Ishikawa (cell line): ENCODE measurements at regions not wholly inside any gene's neighbourhood (a gene's known extent, or its start where the extent isn't known, plus 50 kb on each side); places are given as distances from the start of the nearest gene placed in this dataset.

ENCODE experiments used
- CEBPB ChIP-seq: IDR thresholded peaks from 2 replicates; pipeline ENCODE4 v1.6.1; 2012
- CREB1 ChIP-seq: IDR thresholded peaks from 2 replicates; pipeline ENCODE4 v1.6.1; 2012; ENCODE audit warnings: low read depth
- EGR1 ChIP-seq: IDR thresholded peaks from 2 replicates; pipeline ENCODE4 v1.6.1; 2012
- EP300 ChIP-seq: IDR thresholded peaks from 2 replicates; pipeline ENCODE4 v1.6.1; 2012; ENCODE audit warnings: borderline replicate concordance
- FOXM1 ChIP-seq: IDR thresholded peaks from 2 replicates; pipeline ENCODE4 v1.6.1; 2012; ENCODE audit warnings: low read depth, borderline replicate concordance
- NFIC ChIP-seq: IDR thresholded peaks from 2 replicates; pipeline ENCODE4 v1.6.1; 2012
- RAD21 ChIP-seq: IDR thresholded peaks from 2 replicates; pipeline ENCODE4 v1.6.1; 2012; ENCODE audit warnings: low read depth
- TAF1 ChIP-seq: IDR thresholded peaks from 2 replicates; pipeline ENCODE4 v1.6.1; 2012; ENCODE audit warnings: low read depth, mild to moderate bottlenecking
- TCF12 ChIP-seq: IDR thresholded peaks from 2 replicates; pipeline ENCODE4 v1.6.1; 2012; ENCODE audit warnings: low read depth
- TEAD4 ChIP-seq: IDR thresholded peaks from 2 replicates; pipeline ENCODE4 v1.6.1; 2012
- YY1 ChIP-seq: IDR thresholded peaks from 2 replicates; pipeline ENCODE4 v1.6.1; 2012; ENCODE audit warnings: low read depth
- ZBTB7A ChIP-seq: IDR thresholded peaks from 2 replicates; pipeline ENCODE4 v1.6.1; 2012; ENCODE audit warnings: low read depth
- TF ChIP-seq, protein P1 (sequence below): IDR thresholded peaks from 2 replicates; pipeline ENCODE4 v1.6.1; 2012
- TF ChIP-seq, protein P2 (sequence below): IDR thresholded peaks from 2 replicates; pipeline ENCODE4 v1.6.1; 2012; ENCODE audit warnings: low read depth, mild to moderate bottlenecking
- TF ChIP-seq, protein P3 (sequence below): IDR thresholded peaks from 2 replicates; pipeline ENCODE4 v1.6.1; 2012

DNA sequence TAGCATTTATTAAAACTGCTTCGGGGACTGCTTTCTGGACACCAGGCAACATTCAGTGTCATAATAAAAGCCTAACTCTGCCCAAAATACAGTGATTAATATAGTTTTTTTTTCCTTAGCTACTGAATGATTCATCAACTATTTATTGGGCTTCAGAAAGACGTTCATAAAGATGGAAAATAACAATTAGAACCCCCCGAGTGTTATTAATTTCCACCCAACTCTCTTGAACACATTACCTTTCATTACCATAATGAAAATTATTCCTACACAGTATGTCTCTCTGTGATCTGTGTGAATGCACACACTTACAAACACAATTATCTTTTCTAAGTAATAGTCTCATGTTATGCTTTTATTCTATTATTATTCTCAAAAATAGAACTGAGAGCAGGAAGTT, 473.0 kb downstream of the ADAMTS20 start:
- TF ChIP-seq YY1 (no peak), TAF1 (no peak), EP300 (no peak)
- TF ChIP-seq, protein P1, sequence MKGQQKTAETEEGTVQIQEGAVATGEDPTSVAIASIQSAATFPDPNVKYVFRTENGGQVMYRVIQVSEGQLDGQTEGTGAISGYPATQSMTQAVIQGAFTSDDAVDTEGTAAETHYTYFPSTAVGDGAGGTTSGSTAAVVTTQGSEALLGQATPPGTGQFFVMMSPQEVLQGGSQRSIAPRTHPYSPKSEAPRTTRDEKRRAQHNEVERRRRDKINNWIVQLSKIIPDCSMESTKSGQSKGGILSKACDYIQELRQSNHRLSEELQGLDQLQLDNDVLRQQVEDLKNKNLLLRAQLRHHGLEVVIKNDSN = no peak
- TF ChIP-seq, protein P2, sequence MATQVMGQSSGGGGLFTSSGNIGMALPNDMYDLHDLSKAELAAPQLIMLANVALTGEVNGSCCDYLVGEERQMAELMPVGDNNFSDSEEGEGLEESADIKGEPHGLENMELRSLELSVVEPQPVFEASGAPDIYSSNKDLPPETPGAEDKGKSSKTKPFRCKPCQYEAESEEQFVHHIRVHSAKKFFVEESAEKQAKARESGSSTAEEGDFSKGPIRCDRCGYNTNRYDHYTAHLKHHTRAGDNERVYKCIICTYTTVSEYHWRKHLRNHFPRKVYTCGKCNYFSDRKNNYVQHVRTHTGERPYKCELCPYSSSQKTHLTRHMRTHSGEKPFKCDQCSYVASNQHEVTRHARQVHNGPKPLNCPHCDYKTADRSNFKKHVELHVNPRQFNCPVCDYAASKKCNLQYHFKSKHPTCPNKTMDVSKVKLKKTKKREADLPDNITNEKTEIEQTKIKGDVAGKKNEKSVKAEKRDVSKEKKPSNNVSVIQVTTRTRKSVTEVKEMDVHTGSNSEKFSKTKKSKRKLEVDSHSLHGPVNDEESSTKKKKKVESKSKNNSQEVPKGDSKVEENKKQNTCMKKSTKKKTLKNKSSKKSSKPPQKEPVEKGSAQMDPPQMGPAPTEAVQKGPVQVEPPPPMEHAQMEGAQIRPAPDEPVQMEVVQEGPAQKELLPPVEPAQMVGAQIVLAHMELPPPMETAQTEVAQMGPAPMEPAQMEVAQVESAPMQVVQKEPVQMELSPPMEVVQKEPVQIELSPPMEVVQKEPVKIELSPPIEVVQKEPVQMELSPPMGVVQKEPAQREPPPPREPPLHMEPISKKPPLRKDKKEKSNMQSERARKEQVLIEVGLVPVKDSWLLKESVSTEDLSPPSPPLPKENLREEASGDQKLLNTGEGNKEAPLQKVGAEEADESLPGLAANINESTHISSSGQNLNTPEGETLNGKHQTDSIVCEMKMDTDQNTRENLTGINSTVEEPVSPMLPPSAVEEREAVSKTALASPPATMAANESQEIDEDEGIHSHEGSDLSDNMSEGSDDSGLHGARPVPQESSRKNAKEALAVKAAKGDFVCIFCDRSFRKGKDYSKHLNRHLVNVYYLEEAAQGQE = no peak

DNA sequence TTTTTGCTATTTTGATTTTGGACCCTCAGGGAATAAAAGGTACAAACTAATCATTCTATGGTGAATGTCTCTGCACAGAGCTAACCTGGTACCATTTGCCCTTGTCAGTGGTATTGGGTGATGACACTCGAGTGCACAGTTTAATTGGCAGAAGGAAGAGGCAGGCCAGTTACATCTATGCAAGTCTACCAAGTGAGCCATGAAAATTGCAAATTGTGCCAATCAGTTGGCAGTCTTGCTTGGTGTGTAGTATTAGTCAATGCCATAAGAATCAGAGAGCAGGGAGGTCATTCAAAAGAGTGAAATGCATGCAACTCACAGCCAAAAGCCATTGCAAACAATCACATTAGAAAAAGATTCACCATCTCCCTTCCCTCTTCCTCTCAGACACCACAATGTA, 479.6 kb downstream of the ADAMTS20 start:
- TF ChIP-seq RAD21 = no peak
- no peak for TF ChIP-seq FOXM1
- TF ChIP-seq TEAD4 = no peak
- TF ChIP-seq YY1 = no peak
- TF ChIP-seq, protein P3, sequence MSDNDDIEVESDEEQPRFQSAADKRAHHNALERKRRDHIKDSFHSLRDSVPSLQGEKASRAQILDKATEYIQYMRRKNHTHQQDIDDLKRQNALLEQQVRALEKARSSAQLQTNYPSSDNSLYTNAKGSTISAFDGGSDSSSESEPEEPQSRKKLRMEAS = no peak
- TF ChIP-seq, protein P1 = no peak
- no peak for TF ChIP-seq TAF1
- TF ChIP-seq TCF12 = no peak
- no peak for TF ChIP-seq CREB1
- TF ChIP-seq, protein P2 = no peak
- no peak for TF ChIP-seq CEBPB
- no peak for TF ChIP-seq ZBTB7A
- TF ChIP-seq EGR1 = no peak
- TF ChIP-seq NFIC = no peak

DNA sequence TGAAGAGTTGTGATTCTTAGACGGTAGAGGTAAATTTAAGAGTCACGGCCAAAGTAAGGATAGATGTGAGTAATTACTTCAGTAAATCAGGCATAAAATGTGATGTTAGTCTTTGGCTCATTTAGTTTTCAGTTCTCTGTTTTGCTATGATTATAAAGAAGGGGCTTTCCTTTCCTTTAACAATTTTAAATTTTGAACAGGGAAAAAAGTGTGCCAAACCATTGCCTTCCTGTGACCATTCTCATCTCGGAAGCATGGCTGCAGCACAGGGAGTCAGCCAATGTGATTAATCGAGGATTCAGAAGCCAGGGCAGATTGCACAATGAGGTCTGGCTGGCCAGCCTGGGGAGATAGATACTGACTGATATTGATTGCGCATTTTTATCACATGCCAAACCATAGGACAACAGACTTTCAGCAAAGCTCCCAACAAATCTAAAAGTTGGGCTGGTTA, 480.2 kb upstream of the PRICKLE1 start:
- TF ChIP-seq, protein P1 = no peak
- TF ChIP-seq CEBPB = no peak
- no peak for TF ChIP-seq YY1
- TF ChIP-seq EGR1 = no peak
- TF ChIP-seq TEAD4 = no peak
- TF ChIP-seq FOXM1 = no peak
- no peak for TF ChIP-seq EP300
- TF ChIP-seq NFIC = no peak

DNA sequence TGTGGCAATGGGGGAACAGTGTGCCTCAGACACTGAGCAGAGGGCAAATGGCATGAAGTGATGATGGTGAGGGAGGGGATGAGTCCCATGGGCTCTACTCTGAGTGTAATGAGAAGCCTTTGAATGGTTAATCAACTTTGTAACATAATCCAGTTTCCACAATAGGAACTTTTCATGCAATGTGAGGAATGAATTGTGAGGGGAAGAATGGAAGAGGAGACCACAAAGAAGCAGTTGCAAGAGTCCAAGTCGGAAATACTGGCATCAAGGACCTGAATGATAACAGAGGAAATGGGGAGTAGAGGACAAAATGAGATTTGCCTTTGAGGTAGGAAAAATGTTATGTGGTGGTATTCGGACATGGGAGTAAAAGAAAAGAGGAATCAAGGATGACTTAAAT, 476.9 kb upstream of the PRICKLE1 start:
- no peak for TF ChIP-seq CREB1

DNA sequence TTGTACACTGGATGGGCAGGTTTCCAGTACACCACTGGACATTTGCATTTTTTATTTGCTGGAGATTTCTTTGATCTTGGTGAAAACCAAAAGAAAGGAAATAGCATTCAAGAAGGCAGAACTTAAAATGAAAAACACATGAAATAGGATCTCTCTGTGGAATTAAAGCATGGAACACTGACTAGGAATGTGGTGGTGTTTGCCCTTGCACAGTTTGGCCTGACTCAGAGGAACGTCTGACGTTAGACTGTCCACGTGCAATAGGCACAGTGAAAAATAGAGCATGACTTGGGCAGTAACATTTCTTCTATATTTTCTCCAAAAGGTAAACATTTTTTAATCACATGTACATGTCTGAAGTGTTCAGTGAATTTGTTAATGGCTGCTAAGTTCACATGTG, 474.1 kb upstream of the PRICKLE1 start:
- no peak for TF ChIP-seq TEAD4
- TF ChIP-seq FOXM1 = no peak
- no peak for TF ChIP-seq ZBTB7A
- no peak for TF ChIP-seq RAD21
- TF ChIP-seq CREB1 = no peak
- TF ChIP-seq EP300 = no peak
- TF ChIP-seq, protein P3 = no peak
- no peak for TF ChIP-seq TCF12
- TF ChIP-seq, protein P1 = no peak
- TF ChIP-seq TAF1 = no peak
- TF ChIP-seq YY1 = no peak
- TF ChIP-seq NFIC = no peak
- TF ChIP-seq EGR1 = no peak
- TF ChIP-seq, protein P2 = no peak
